ENCODE measurements at regions not wholly inside any gene's neighbourhood (a gene's known extent, or its start where the extent isn't known, plus 50 kb on each side); places are given as distances from the start of the nearest gene placed in this dataset.
"Not testable (repeated sequence)": the region's sequence is repeated elsewhere in the genome, so short reads cannot be mapped to it uniquely, and the experiment has no call there.

GRCh38 chrX:74218895-74219294 is 85.1 kb upstream of the ZCCHC13 start:
- peaks cover 52% of the 10 kb centered on the region for H3K36me3 Mint-ChIP-seq (ENCODE audit: low read depth)
- CTCF ChIA-PET: no interaction called here
- POLR2A ChIA-PET: no interaction called here
- H3K9me3 Mint-ChIP-seq: no peaks in the 10 kb centered on the region
- no peak overlapping the region for H3K27ac Mint-ChIP-seq
- no peak overlapping the region for H3K4me3 Mint-ChIP-seq
- H3K27me3 Mint-ChIP-seq: no peaks in the 10 kb centered on the region
- H3K4me1 Mint-ChIP-seq: peaks cover 2% of the 10 kb centered on the region
- DNase-seq: no peak

- no peak overlapping the region for H3K4me3 Mint-ChIP-seq
- CTCF ChIA-PET: no interaction called here
- peaks cover 48% of the 10 kb centered on the region for H3K36me3 Mint-ChIP-seq (ENCODE audit: low read depth)
- POLR2A ChIA-PET: no interaction called here
- H3K27ac Mint-ChIP-seq: no peak overlapping the region
- H3K4me1 Mint-ChIP-seq: peaks cover 2% of the 10 kb centered on the region
- DNase-seq: no peak
- no peaks in the 10 kb centered on the region for H3K9me3 Mint-ChIP-seq
- no peaks in the 10 kb centered on the region for H3K27me3 Mint-ChIP-seq
These were observed 87.6 kb upstream of the ZCCHC13 start for GRCh38 chrX:74216421-74216820.

DNA sequence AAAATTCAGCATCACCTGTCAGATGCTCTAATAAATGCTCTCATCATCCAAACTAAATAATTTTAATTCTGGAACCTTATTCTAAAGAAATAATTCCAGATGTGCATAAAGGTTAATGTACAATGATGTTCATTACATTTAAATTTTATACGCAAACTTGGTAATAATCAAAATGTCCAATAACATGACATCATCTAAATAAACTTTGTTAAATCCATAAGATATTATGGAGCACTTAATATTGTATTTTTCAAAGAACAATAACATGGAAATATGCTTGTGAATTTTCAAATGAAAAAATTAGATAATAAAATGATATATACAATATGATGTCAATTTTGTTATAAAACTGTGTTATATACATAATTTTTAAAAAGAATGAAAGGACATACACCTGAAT is 92.1 kb upstream of the ZCCHC13 start:
- H3K9me3 Mint-ChIP-seq: no peaks in the 10 kb centered on the region

GRCh38 chrX:74207539-74207938 is 96.4 kb upstream of the ZCCHC13 start:
- Mint-ChIP-seq H3K27me3 (no peaks in the 10 kb centered on the region), H3K4me1 (no peaks in the 10 kb centered on the region), H3K36me3 (ENCODE audit: low read depth) (peaks cover 23% of the 10 kb centered on the region), H3K4me3 (no peak overlapping the region), H3K9me3 (no peaks in the 10 kb centered on the region), H3K27ac (no peak overlapping the region)
- CTCF ChIA-PET: no interaction called here
- DNase-seq: no peak
- POLR2A ChIA-PET: no interaction called here

More for the DNA sequence above, 92.1 kb upstream of the ZCCHC13 start:
- CTCF ChIA-PET: no interaction called here
- Mint-ChIP-seq H3K36me3 (ENCODE audit: low read depth) (peaks cover 37% of the 10 kb centered on the region), H3K4me1 (no peaks in the 10 kb centered on the region), H3K27ac (no peak overlapping the region), H3K27me3 (no peaks in the 10 kb centered on the region), H3K4me3 (no peak overlapping the region)
- no peak for DNase-seq
- POLR2A ChIA-PET: no interaction called here

DNA sequence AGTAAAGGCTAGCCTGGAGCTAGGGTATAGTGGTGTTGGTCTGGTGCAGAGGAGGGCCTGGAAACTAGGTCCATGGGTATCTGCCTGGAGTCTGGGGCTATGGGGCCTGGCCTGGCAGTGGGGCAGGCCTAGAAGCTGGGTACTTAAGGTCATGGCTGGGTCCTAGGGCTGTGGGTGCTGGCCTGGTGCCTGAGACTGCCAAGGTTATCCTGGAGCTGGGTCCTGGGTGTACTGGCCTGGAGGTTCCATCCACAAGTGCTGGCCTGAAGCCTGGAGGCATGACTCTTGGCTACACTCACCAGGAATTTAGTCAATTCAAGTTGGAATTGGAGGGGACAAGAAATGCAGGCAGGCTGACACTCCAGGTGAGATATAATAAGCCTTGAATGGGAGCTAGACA is 108.4 kb upstream of the ZCCHC13 start:
- H3K4me3 Mint-ChIP-seq: no peak overlapping the region
- no peak for DNase-seq
- H3K27me3 Mint-ChIP-seq: no peaks in the 10 kb centered on the region
- ChIA-PET CTCF (no interaction called here), POLR2A (no interaction called here)
- H3K36me3 Mint-ChIP-seq (ENCODE audit: low read depth): no peaks in the 10 kb centered on the region
- H3K9me3 Mint-ChIP-seq: no peaks in the 10 kb centered on the region
- no peaks in the 10 kb centered on the region for H3K4me1 Mint-ChIP-seq
- H3K27ac Mint-ChIP-seq: no peak overlapping the region

DNA sequence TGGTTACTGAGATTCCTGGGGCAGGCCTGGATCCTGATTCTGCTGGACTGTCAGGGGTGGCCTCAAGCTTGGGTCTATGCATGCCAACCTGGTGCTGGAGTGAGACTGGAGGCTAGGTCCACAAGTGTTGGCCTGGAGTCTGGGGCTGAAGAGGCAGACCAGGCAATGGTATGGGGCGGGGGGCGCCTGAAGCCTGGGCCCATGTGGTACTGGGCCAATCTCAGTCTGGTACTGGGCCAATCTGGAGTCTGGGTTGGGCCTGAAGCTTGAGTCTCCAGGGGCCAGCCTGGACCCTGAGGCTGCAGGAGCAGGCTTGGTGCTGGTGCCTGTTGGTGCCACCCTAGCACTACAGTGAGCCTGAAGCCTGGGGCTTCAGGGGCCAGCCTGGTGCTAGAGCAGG is 108.9 kb upstream of the ZCCHC13 start:
- ChIA-PET CTCF (no interaction called here), POLR2A (no interaction called here)
- H3K27ac Mint-ChIP-seq: no peak overlapping the region
- no peaks in the 10 kb centered on the region for H3K27me3 Mint-ChIP-seq
- no peaks in the 10 kb centered on the region for H3K9me3 Mint-ChIP-seq
- no peak overlapping the region for H3K4me3 Mint-ChIP-seq
- H3K4me1 Mint-ChIP-seq: no peaks in the 10 kb centered on the region
- no peaks in the 10 kb centered on the region for H3K36me3 Mint-ChIP-seq (ENCODE audit: low read depth)
- DNase-seq: no peak

- Mint-ChIP-seq H3K9me3 (no peaks in the 10 kb centered on the region), H3K27ac (no peak overlapping the region), H3K27me3 (no peaks in the 10 kb centered on the region), H3K4me3 (no peak overlapping the region), H3K36me3 (ENCODE audit: low read depth) (no peaks in the 10 kb centered on the region), H3K4me1 (no peaks in the 10 kb centered on the region)
- CTCF ChIA-PET: no interaction called here
- no peak for DNase-seq
- POLR2A ChIA-PET: no interaction called here
These were observed 116.8 kb upstream of the ZCCHC13 start for GRCh38 chrX:74187211-74187610.

DNA sequence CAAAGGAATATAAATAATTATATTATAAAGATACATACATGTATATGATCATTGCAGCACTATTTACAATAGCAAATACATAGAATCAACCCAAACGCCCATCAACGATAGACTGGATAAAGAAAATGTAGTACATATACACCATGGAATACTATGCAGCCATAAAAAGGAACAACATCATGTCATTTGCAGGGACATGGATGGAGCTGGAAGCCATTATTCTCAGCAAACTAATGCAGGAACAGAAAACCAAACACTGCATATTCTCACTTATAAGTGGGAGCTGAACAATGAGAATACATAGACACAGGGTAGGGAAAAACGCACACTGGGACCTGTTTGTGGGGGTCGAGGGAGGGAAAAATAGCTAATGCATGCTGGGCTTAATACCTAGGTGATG is 120.9 kb upstream of the ZCCHC13 start:
- H3K9me3 Mint-ChIP-seq; H3K27ac Mint-ChIP-seq; H3K36me3 Mint-ChIP-seq (ENCODE audit: low read depth); H3K4me1 Mint-ChIP-seq; H3K4me3 Mint-ChIP-seq; POLR2A ChIA-PET; DNase-seq; H3K27me3 Mint-ChIP-seq; CTCF ChIA-PET: not testable (repeated sequence)

- H3K27ac Mint-ChIP-seq; CTCF ChIA-PET; H3K9me3 Mint-ChIP-seq; POLR2A ChIA-PET; H3K4me1 Mint-ChIP-seq; H3K4me3 Mint-ChIP-seq; H3K27me3 Mint-ChIP-seq; DNase-seq; H3K36me3 Mint-ChIP-seq (ENCODE audit: low read depth): not testable (repeated sequence)
These were observed 122.0 kb upstream of the ZCCHC13 start for GRCh38 chrX:74181976-74182375.

- Mint-ChIP-seq H3K4me3 (no peak overlapping the region), H3K36me3 (ENCODE audit: low read depth) (no peaks in the 10 kb centered on the region), H3K9me3 (no peaks in the 10 kb centered on the region), H3K4me1 (no peaks in the 10 kb centered on the region), H3K27ac (no peak overlapping the region), H3K27me3 (no peaks in the 10 kb centered on the region)
- POLR2A ChIA-PET: no interaction called here
- DNase-seq: no peak
- CTCF ChIA-PET: no interaction called here
These were observed 123.3 kb upstream of the ZCCHC13 start for GRCh38 chrX:74180716-74181115.

DNA sequence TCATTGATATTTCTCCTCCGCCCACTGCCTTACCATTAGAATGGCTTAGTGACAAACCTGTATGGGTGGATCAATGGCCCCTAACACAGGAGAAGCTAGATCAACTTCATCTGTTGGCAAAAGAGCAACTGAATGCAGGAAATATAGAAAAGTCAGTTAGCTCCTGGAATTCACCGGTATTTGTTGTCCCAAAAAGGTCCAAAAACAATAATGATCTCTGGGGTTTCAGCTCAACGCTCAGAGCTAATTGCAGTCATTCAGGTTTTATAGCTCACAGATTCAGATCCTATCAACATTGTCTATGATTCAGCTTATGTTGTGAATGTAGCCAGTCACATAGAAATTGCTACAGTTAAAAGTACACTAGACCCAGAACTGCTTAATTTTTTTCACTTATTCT is 124.0 kb upstream of the ZCCHC13 start:
- Mint-ChIP-seq H3K27ac (no peak overlapping the region), H3K4me1 (no peaks in the 10 kb centered on the region), H3K27me3 (no peaks in the 10 kb centered on the region), H3K4me3 (no peak overlapping the region), H3K9me3 (no peaks in the 10 kb centered on the region), H3K36me3 (ENCODE audit: low read depth) (no peaks in the 10 kb centered on the region)
- DNase-seq: no peak
- ChIA-PET POLR2A (no interaction called here), CTCF (interaction anchor here (0.6 kb wide), 1 partner anchor 162 kb away, joined by 4 read pairs; no protein-coding TSS in a partner anchor)

- ChIA-PET POLR2A (no interaction called here), CTCF (interaction anchor here (0.6 kb wide), 1 partner anchor 162 kb away, joined by 4 read pairs; no protein-coding TSS in a partner anchor)
- Mint-ChIP-seq H3K4me3 (no peak overlapping the region), H3K4me1 (no peaks in the 10 kb centered on the region), H3K27ac (no peak overlapping the region), H3K36me3 (ENCODE audit: low read depth) (no peaks in the 10 kb centered on the region), H3K9me3 (no peaks in the 10 kb centered on the region), H3K27me3 (no peaks in the 10 kb centered on the region)
- DNase-seq: no peak
These were observed 124.5 kb upstream of the ZCCHC13 start for GRCh38 chrX:74179499-74179898.

GRCh38 chrX:74179071-74179470 is 124.9 kb upstream of the ZCCHC13 start:
- Mint-ChIP-seq H3K27me3 (no peaks in the 10 kb centered on the region), H3K27ac (no peak overlapping the region), H3K4me3 (no peak overlapping the region), H3K9me3 (no peaks in the 10 kb centered on the region), H3K4me1 (no peaks in the 10 kb centered on the region), H3K36me3 (ENCODE audit: low read depth) (no peaks in the 10 kb centered on the region)
- POLR2A ChIA-PET: no interaction called here
- no peak for DNase-seq
- CTCF ChIA-PET: no interaction called here

DNA sequence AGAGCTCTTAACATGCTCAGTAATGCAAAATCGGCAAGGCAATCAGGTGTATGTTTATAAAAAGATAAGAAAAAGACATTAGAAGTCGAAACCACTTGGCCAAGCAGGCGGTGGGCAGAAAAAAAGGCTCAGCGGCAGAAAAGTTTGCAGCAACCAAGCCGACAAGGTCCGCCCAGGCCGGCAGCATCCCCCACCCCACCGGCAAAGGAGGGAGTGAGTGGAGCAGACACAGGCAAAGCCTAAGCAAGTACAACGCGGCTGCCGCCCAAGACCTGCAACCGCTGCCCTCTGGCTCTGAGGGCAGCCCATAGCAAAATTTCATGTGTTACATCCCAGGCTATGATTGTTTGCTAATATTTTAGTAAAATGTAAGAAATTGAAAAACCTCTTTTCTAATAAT is 125.4 kb upstream of the ZCCHC13 start:
- ChIA-PET POLR2A (no interaction called here), CTCF (no interaction called here)
- Mint-ChIP-seq H3K4me3 (no peak overlapping the region), H3K9me3 (no peaks in the 10 kb centered on the region), H3K4me1 (no peaks in the 10 kb centered on the region), H3K36me3 (ENCODE audit: low read depth) (no peaks in the 10 kb centered on the region), H3K27ac (no peak overlapping the region), H3K27me3 (no peaks in the 10 kb centered on the region)
- no peak for DNase-seq

- peaks cover 8% of the 10 kb centered on the region for H3K9me3 Mint-ChIP-seq
- POLR2A ChIA-PET: no interaction called here
- H3K27ac Mint-ChIP-seq: no peak overlapping the region
- CTCF ChIA-PET: no interaction called here
- no peak for DNase-seq
- H3K36me3 Mint-ChIP-seq (ENCODE audit: low read depth): peaks cover 5% of the 10 kb centered on the region
- no peaks in the 10 kb centered on the region for H3K27me3 Mint-ChIP-seq
- H3K4me1 Mint-ChIP-seq: no peaks in the 10 kb centered on the region
- no peak overlapping the region for H3K4me3 Mint-ChIP-seq
These were observed 132.5 kb upstream of the ZCCHC13 start for GRCh38 chrX:74171465-74171864.
